ENCODE measurements at regions not wholly inside any gene's neighbourhood (a gene's known extent, or its start where the extent isn't known, plus 50 kb on each side); places are given as distances from the start of the nearest gene placed in this dataset.

- FAIRE-seq (no peak), DNase-seq (ENCODE audit: low spot score) (no peak)
These were observed 314.9 kb downstream of the EIPR1 start for GRCh38 chr2:3062476-3063260.

GRCh38 chr2:3060049-3060448, 317.6 kb downstream of the EIPR1 start:
- DNase-seq (ENCODE audit: low spot score) (no peak), FAIRE-seq (no peak)

GRCh38 chr2:3059141-3059925, 318.3 kb downstream of the EIPR1 start:
- DNase-seq (ENCODE audit: low spot score) (no peak), FAIRE-seq (no peak)

DNA sequence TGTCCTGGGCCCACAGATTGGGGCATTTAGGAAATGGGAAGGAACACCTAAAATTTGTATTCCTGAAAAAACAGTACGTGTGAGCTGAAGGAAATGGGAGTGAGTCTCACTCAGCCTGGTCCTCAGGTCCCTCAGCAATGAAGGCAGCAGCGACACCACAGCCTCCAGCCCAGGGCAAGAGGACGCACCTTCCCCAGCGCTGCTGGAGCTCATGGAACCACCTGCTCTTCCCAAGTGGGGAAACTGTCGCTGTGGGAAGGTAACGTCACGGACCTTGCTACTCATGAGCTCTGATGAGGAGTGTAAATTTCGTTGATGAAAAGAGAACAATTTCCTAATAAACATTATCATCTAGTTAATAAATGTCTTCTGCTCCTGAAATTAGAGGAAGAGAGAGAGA, 323.6 kb downstream of the EIPR1 start:
- no peak for FAIRE-seq
- DNase-seq (ENCODE audit: low spot score), result no peak

DNA sequence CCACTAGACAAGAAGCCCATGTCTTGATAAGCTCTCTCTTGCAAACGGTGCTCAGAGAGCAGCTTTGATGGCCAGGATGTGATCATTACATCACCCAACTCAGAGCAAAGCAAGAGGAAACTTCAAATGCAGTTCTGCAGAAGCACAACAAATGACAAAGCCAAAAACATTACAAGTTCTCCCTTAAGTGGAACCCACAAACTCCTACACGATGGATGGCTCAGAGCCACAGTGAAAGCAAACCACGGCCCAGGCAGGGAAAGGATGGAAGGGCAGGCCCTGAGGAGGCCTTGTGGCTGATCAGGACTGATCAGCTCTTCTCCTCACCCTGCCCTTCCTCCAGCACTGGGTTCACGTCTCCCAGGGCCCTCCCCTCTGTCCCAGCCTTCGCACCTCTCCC, 326.4 kb downstream of the EIPR1 start:
- FAIRE-seq, result no peak

GRCh38 chr2:3046170-3046865, 331.3 kb downstream of the EIPR1 start:
- FAIRE-seq (no peak), DNase-seq (ENCODE audit: low spot score) (no peak)

More for the DNA sequence above, 326.4 kb downstream of the EIPR1 start:
- no peak for DNase-seq (ENCODE audit: low spot score)

DNA sequence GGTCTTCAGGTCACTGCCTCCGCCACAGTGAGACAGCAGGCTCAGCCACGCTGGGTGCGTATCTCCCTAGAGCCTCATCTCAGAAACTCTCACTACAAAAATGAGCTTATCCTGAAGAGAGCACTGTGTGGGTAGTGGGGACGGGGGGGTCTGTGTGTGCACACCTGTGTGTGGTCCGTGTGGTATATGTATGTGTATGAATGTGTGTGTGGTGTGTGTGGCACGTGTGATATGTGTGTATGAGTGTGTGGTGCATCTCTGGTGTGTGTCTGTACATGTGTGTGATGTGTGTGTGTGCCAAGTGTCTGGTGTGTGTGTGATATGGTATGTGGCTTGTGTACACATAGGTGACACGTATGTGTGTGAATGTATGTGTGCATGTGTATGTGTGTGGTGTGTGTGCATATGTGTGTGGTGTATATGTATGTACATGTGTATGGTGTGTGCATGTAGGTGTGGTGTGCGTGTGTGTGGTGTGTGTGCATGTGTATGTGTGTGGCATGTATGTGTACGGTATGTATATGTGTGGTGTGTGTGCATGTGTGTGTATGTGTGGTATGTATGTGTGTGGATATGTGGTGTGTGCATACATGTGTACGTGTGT, 332.2 kb downstream of the EIPR1 start:
- FAIRE-seq (no peak), DNase-seq (ENCODE audit: low spot score) (no peak)

GRCh38 chr2:3044587-3045317, 332.9 kb downstream of the EIPR1 start:
- no peak for DNase-seq (ENCODE audit: low spot score)
- no peak for FAIRE-seq

DNA sequence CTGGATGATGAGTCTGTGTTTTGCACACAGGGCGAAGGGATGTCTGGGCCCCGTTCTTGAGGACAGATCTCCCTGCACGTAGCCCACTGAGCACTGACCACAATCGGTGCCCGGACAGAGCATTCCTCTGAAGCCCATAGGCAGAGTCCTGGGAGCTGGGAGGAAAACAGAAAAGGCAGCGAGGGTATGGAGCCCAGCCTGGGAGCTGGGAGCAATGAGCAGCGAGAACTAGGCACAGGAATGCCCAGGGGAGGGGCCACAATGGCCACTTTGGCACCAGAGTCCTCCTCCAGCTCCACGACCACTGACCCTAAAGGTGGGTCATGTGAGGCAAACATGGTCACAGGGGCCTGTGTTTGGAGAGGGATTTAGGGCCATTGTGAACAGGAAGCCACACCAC, 333.9 kb downstream of the EIPR1 start:
- DNase-seq (ENCODE audit: low spot score) (no peak), FAIRE-seq (no peak)

DNA sequence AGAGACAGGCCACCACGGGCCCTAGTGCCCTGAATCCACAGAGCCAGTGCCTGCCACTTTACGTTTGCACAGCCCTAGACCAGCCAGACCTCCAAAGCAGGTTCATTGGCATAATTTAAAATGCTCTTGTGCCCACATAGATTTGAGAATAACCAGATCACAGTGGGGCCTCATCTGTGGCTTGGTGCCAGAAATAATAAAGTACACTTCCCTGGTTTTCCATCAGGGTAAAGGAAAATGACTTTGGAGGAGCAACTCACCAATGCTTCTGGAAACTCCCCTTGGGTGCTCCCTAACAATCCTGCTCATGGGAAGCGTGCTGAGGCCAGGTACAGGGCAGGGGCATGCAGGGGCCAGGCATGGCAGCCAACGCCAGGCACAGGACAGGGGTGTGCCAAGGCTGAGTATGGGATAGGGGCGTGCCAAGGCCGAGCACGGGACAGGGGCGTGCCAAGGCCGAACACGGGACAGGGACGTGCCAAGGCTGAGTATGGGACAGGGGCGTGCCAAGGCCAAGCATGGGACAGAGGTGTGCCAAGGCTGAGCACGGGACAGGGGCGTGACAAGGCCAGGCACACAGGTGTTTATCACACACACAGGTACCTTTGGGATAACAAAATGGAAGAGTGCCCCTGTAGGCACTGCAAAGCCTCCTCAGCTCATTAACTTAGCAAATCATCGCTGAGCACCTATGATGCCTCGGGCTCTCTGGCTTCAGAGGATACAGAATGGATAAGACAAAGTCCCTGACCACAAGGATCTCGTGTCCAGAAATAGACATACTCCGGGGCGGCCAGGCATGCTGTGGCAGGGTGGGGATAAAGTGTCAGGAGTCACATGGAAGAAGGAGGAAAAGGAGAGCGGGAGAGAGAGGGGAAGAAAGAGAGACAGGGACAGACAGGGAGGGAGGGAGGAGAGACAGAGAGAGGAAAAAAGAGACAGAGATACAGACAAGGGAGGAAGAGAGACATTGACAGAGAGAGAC, 334.7 kb downstream of the EIPR1 start:
- FAIRE-seq (no peak), DNase-seq (ENCODE audit: low spot score) (no peak)

DNA sequence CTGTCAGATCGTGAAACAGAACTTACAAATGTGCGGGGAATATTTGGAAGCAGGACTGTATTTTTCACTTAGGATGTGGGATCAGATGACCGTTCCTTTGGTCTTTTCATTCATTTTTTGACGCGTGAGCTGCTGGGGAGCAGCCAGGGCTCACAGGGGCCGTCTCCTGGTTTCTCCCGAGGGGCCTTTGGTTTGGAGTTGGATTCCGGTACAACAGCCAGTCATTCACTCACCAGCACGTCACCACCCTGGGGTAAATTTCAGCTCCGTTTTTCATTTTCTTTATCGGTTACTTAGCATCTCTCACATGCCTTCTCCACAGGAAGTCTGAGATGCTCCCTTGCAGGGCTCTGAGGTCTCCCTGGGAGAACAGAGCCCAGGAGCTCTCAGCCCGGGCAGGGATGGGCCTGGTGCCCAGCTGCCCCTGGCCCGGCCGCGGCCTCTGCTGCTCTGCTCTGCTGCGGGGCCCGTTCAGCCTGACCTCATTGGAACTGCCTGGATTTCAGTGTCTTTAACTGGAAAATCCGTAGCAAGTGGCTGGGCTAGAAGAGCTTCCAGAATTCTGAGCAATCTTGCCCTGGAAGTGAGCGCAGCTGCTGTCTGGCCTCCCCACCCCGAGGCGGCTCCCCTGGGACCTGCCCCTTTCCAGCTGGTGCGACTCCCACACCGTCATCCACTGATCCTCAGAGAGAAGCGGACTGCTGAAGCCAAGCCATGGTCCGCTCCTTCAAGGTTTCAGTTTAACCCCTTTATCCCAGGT, 335.6 kb downstream of the EIPR1 start:
- no peak for DNase-seq (ENCODE audit: low spot score)
- no peak for FAIRE-seq

DNA sequence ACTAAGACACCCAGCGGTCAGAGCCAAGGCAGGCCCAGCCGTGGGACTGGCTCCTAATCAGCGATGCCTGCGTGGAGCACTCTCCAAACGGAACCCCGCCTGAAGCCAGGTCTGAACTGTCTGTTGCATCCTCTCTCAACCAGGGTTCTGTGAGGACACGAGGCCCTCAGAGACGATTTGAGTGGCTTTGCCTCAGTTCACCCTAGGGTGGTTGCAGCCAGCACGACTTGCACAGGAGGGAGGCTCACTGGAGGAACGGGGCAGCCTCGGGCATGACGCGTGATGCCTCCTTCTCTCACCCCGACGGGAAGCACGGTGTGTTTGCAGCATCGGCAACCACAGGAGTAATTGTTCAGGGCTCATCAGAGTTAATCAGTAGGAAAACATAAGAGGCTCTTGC, 336.4 kb downstream of the EIPR1 start:
- no peak for FAIRE-seq
- no peak for DNase-seq (ENCODE audit: low spot score)

GRCh38 chr2:3040496-3041140, 337.0 kb downstream of the EIPR1 start:
- no peak for FAIRE-seq

DNA sequence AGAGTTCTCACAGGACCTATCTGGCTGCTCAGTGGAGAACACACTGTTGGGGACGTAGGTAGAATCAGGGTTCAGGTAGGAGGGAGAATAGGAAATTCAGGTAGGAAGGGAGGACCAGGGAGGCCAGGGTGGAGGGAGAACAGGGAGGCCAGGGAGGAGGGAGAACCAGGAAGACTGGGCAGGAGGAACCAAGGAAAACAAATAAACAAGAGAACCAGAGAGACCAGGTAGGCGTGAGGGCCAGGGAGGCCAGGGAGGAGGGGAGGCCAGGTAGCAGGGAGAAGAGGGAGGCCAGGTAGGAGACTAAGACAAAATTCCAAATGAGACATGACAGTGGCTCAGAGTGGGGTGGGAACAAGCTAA, 337.6 kb downstream of the EIPR1 start:
- FAIRE-seq (no peak), DNase-seq (ENCODE audit: low spot score) (no peak)

More at GRCh38 chr2:3040496-3041140, 337.0 kb downstream of the EIPR1 start:
- DNase-seq (ENCODE audit: low spot score), result no peak

DNA sequence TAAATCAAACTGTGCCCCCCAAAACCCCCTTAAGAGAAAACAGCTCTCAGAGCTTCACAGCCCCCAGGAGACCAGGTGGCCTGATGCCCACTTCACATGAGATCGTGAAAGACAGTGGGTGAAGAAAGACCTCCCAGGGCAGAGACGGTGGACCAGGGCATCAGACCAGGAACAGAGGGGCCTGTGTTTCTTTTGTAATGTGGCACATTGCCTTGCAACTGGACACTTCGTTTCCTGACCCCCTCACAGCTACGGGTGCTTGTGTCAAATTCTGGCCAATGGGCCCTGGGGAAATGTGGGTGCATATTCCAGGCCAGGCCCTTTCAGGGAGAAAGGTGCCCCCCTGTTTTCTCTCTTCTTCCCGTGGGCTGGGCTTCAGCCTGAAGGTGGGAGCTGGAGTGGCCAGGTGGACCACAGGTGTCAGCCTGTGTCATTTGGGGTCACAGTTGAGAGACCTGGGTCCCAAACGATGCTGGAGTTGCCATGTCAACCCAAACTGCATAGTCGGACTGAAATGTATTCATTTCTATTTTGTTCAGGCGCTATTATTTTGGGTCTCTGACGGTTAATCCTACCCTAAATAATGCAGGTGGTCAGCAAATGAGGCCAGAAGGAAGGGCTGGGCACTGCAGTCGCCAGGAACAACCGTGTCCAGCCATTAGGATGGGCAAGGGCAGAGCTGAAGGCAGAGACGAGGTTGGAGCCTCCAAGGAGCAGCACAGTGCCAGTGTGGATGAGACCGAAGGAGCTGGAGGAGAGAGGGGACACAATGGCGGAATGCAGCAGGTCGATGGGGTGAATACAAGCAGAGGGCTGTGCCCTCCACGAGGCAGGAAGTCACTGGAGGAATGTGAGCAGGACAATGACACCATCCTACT, 338.2 kb downstream of the EIPR1 start:
- no peak for DNase-seq (ENCODE audit: low spot score)
- FAIRE-seq, result no peak

- no peak for DNase-seq (ENCODE audit: low spot score)
- FAIRE-seq, result no peak
These were observed 339.0 kb downstream of the EIPR1 start for GRCh38 chr2:3038636-3039035.

All from RCC 7860 (cell line).